ACC112 (cell line): ENCODE measurements at regions not wholly inside any gene's neighbourhood (a gene's known extent, or its start where the extent isn't known, plus 50 kb on each side); places are given as distances from the start of the nearest gene placed in this dataset.

Experiments used
- H2AFZ ChIP-seq: fragments of 200-600 bp; sonication (generic); one replicate; pipeline ENCODE4 v1.6.0; 2017; ENCODE audit warnings: antibody characterized with exemption, low read length; ENCODE audit not compliant: unreplicated experiment
- H3K27ac ChIP-seq: fragments of 200-600 bp; sonication (generic); 2 replicates; pipeline ENCODE4 v1.5.1; 2014; ENCODE audit warnings: low read depth, mild to moderate bottlenecking, antibody characterized with exemption, low read length, moderate library complexity
- H3K27me3 ChIP-seq: fragments of 200-600 bp; sonication (generic); 2 replicates; pipeline ENCODE4 v1.6.1; 2014; ENCODE audit warnings: mild to moderate bottlenecking, antibody characterized with exemption, low read length, moderate library complexity, mixed read lengths; ENCODE audit not compliant: insufficient read depth
- H3K36me3 ChIP-seq: fragments of 200-600 bp; sonication (generic); 2 replicates; pipeline ENCODE4 v1.6.1; 2016; ENCODE audit warnings: mild to moderate bottlenecking, antibody characterized with exemption, low read length, moderate library complexity, mixed read lengths; ENCODE audit not compliant: insufficient read depth
- H3K4me1 ChIP-seq: fragments of 200-600 bp; sonication (generic); one replicate; pipeline ENCODE4 v1.6.1; 2016; ENCODE audit warnings: low read length, mixed read lengths; ENCODE audit not compliant: insufficient read depth, unreplicated experiment, control insufficient read depth
- H3K4me3 ChIP-seq: fragments of 200-600 bp; sonication (generic); 2 replicates; pipeline ENCODE4 v1.5.1; 2014; ENCODE audit warnings: mild to moderate bottlenecking, low read depth, low read length
- H3K79me2 ChIP-seq: fragments of 200-600 bp; sonication (generic); one replicate; pipeline ENCODE4 v1.6.0; 2016; ENCODE audit warnings: low read length; ENCODE audit not compliant: control insufficient read depth, unreplicated experiment, insufficient read depth

DNA sequence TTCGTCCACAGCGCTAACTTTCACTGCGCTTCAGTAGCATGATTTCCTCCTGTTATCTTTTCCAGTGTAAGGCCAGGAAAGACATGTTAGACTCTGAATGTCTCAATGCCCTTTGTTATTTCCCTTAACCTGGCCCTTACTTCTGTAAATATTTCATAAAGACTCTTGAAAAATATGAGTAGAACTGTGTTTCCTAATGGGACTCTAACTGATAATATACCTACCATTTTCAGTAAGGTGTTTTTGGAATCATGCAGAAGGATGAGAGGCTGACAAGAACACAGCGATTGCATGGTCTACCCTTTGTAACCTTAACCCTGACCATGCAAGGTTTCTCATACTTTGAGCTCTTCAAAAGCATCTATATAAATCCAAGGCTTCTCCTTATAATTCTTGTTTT lies 550.1 kb downstream of the SLITRK6 start:
- H3K79me2 ChIP-seq, result no peaks in the 10 kb centered on the region
- no peaks in the 10 kb centered on the region for H3K4me1 ChIP-seq
- H2AFZ ChIP-seq, result no peak overlapping the region
- H3K4me3 ChIP-seq, result no peak overlapping the region
- H3K36me3 ChIP-seq, result no peaks in the 10 kb centered on the region
- no peak overlapping the region for H3K27ac ChIP-seq
- H3K27me3 ChIP-seq, result no peaks in the 10 kb centered on the region

DNA sequence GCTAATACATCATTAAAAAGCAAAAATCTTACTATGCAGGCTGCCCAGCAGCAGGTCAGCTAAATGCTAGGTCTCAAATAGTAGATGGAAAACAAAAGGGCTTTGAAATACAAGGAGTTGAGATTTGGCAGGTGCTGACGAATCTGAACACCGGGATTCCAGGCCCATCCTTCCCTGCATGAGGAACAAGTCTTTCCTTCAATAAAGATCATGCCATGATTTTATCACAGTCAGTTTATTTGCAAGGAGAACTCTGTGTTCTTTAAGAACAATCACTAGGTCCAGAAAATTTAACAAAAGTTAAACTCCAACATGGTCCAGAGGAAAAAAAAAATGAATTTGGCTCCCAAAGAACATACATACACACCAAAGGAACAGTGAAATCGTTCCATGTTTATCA lies 551.4 kb downstream of the SLITRK6 start:
- H3K27me3 ChIP-seq, result no peaks in the 10 kb centered on the region
- no peak overlapping the region for H3K4me3 ChIP-seq
- H3K36me3 ChIP-seq, result no peaks in the 10 kb centered on the region
- no peaks in the 10 kb centered on the region for H3K79me2 ChIP-seq
- no peaks in the 10 kb centered on the region for H3K4me1 ChIP-seq
- no peak overlapping the region for H2AFZ ChIP-seq
- H3K27ac ChIP-seq, result no peak overlapping the region

GRCh38 chr13:85243831-85244230 lies 555.4 kb downstream of the SLITRK6 start:
- no peaks in the 10 kb centered on the region for H3K36me3 ChIP-seq
- no peak overlapping the region for H2AFZ ChIP-seq
- no peak overlapping the region for H3K27ac ChIP-seq
- H3K4me1 ChIP-seq, result peaks cover 4% of the 10 kb centered on the region
- no peaks in the 10 kb centered on the region for H3K27me3 ChIP-seq
- no peaks in the 10 kb centered on the region for H3K79me2 ChIP-seq
- no peak overlapping the region for H3K4me3 ChIP-seq

GRCh38 chr13:85241060-85241459 lies 558.2 kb downstream of the SLITRK6 start:
- no peaks in the 10 kb centered on the region for H3K79me2 ChIP-seq
- H3K36me3 ChIP-seq, result no peaks in the 10 kb centered on the region
- H3K4me1 ChIP-seq, result peaks cover 12% of the 10 kb centered on the region
- no peak overlapping the region for H2AFZ ChIP-seq
- no peak overlapping the region for H3K4me3 ChIP-seq
- no peaks in the 10 kb centered on the region for H3K27me3 ChIP-seq
- no peak overlapping the region for H3K27ac ChIP-seq

DNA sequence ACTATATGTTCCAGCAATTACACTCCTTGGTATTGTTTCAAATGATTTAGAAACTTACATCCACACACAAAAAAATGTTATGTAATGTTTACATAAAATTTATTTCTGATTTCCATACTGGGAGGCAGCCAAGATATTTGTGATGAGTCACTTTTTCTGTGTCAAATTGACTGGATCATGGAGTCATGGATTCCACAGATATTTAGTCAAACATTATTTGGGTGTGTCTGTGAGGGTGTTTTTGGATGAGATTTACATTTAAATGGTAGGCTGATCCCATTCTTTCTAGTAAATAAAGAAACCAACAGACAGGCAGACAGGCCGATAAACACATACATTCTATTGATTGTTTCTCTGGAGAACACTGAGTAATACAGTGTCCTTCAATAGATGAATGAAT lies 562.8 kb downstream of the SLITRK6 start:
- Histone ChIP-seq H2AFZ (peak overlapping the region; percentile 45), H3K36me3 (no peaks in the 10 kb centered on the region), H3K79me2 (no peaks in the 10 kb centered on the region), H3K4me1 (peaks cover 13% of the 10 kb centered on the region), H3K27ac (peak overlapping the region; percentile 19; the same call in 1 of the 2 replicates), H3K27me3 (no peaks in the 10 kb centered on the region), H3K4me3 (peak overlapping the region; percentile 37)

- Histone ChIP-seq H3K27me3 (no peaks in the 10 kb centered on the region), H3K4me3 (no peak overlapping the region), H3K27ac (no peak overlapping the region), H3K36me3 (no peaks in the 10 kb centered on the region), H3K4me1 (no peaks in the 10 kb centered on the region), H3K79me2 (no peaks in the 10 kb centered on the region), H2AFZ (no peak overlapping the region)
Observed at GRCh38 chr13:85230691-85231093, 568.5 kb downstream of the SLITRK6 start.

DNA sequence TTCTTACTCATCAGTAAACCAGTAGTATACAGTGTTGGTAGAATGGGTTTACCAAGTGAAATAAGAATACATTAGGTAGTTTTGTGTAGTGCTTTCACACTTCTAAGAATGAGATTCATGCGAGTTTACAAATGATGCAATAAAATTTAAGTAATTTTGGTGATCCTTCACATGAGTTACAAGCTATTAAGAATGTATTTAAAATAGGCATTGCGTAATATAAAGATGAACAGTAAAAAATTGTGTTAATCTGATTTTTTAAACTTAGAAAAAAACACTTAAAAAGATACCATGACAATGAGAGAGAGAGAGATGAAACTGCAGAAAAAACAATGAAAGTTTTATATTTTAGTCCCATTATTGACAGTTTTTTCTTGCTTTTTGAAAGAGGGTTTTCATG lies 570.5 kb downstream of the SLITRK6 start:
- Histone ChIP-seq H2AFZ (no peak overlapping the region), H3K27me3 (no peaks in the 10 kb centered on the region), H3K79me2 (no peaks in the 10 kb centered on the region), H3K4me3 (no peak overlapping the region), H3K36me3 (no peaks in the 10 kb centered on the region), H3K27ac (no peak overlapping the region), H3K4me1 (no peaks in the 10 kb centered on the region)

DNA sequence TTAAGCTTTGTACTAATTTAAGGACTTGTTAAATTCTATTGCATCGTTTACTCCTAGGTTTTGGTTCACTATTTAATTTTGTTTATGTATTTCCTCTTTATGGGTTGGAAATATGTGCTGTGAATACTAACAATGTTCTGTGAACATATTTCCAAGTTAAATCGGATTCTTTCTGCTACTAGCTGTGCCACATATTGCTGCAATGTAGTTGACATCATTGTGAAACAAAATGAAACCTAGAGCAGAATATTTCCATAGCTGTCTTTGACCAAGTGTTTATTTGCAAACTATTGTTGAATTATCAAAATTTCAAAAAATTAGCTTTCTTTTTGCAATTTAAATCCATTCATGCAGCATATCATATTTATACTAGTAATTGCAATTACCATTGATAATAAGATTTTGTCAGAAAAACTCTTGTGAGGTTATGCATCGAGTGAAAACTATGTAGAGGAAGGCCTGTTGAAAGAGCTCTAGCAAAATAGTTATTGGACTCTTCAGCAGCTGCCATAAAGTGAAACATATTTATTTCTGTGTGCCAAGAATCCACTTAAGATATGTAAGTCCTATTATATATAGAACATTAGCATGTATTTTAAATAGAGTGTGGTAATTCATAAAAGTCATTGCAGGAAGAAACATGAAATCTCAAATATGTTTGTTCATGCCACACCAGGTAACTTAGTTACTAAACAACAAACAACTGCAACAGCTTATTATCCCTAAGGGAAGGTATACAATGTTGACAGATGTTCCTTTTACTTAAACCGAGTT lies 575.1 kb downstream of the SLITRK6 start:
- Histone ChIP-seq H3K79me2 (no peaks in the 10 kb centered on the region), H3K36me3 (no peaks in the 10 kb centered on the region), H3K27me3 (no peaks in the 10 kb centered on the region), H3K27ac (no peak overlapping the region), H3K4me3 (no peak overlapping the region), H3K4me1 (no peaks in the 10 kb centered on the region), H2AFZ (no peak overlapping the region)

- no peak overlapping the region for H3K27ac ChIP-seq
- no peaks in the 10 kb centered on the region for H3K27me3 ChIP-seq
- no peaks in the 10 kb centered on the region for H3K79me2 ChIP-seq
- H3K4me3 ChIP-seq, result no peak overlapping the region
- no peak overlapping the region for H2AFZ ChIP-seq
- no peaks in the 10 kb centered on the region for H3K36me3 ChIP-seq
- H3K4me1 ChIP-seq, result no peaks in the 10 kb centered on the region
Observed at GRCh38 chr13:85216576-85216975, 582.6 kb downstream of the SLITRK6 start.

- H3K36me3 ChIP-seq, result no peaks in the 10 kb centered on the region
Observed at GRCh38 chr13:85212692-85213091, 586.5 kb downstream of the SLITRK6 start.

GRCh38 chr13:85204668-85205344 lies 594.4 kb downstream of the SLITRK6 start:
- Histone ChIP-seq H3K4me1 (no peaks in the 10 kb centered on the region), H3K27ac (no peak overlapping the region), H3K79me2 (no peaks in the 10 kb centered on the region), H3K4me3 (no peak overlapping the region), H3K36me3 (no peaks in the 10 kb centered on the region), H2AFZ (no peak overlapping the region), H3K27me3 (no peaks in the 10 kb centered on the region)

More at GRCh38 chr13:85212692-85213091, 586.5 kb downstream of the SLITRK6 start:
- no peaks in the 10 kb centered on the region for H3K4me1 ChIP-seq
- H3K4me3 ChIP-seq, result no peak overlapping the region
- no peak overlapping the region for H3K27ac ChIP-seq
- H3K79me2 ChIP-seq, result no peaks in the 10 kb centered on the region
- no peaks in the 10 kb centered on the region for H3K27me3 ChIP-seq
- H2AFZ ChIP-seq, result no peak overlapping the region
